NCI-H510A (cell line): ENCODE measurements at regions not wholly inside any gene's neighbourhood (a gene's known extent, or its start where the extent isn't known, plus 50 kb on each side); places are given as distances from the start of the nearest gene placed in this dataset.
"Not testable (repeated sequence)": the region's sequence is repeated elsewhere in the genome, so short reads cannot be mapped to it uniquely, and the experiment has no call there.

Source experiments
- DNase-seq: peaks from one replicate; lab custom pipeline; 2025; lab: John Stamatoyannopoulos, UW

DNA sequence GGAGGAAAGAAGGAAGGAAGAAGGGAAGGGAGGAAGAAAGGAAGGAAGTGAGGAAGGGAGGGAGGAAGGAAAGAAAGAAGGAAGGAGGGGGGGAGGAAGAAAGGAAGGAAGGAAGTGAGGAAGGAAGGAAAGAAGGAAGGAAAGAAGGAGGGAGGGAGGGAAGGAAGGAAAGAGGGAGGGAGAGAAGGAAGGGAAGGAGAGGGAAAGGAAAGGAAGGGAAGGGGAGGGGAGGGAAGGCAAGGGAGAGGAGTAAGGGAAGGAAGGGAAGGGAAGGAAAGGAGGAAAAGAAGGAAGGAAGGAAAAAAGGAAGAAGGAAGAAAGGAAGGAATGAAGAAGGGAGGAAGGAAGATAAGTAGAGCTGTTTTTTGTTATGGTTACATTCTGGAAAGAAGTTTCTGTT is 141.2 kb downstream of the LRRC3B start:
- no peak for DNase-seq

DNA sequence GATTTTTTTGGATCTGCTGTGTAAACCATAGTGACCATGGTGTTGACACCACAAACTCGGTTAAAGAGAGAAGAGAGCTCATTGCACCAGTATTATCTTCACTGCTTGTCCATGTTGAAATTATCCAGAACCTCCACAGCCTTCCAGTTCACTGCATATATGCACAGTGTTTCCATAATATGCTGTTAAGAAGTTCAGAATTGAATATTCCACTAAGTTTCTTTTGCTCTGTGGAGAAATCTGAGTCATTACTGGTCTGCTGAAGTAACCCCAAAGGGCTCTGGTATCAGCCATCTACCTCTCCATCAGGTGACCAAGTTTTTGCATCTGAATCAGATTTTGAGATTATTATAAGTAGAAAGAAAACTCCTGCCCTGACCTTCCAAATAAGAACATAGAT is 143.5 kb downstream of the LRRC3B start:
- DNase-seq, result no peak

DNA sequence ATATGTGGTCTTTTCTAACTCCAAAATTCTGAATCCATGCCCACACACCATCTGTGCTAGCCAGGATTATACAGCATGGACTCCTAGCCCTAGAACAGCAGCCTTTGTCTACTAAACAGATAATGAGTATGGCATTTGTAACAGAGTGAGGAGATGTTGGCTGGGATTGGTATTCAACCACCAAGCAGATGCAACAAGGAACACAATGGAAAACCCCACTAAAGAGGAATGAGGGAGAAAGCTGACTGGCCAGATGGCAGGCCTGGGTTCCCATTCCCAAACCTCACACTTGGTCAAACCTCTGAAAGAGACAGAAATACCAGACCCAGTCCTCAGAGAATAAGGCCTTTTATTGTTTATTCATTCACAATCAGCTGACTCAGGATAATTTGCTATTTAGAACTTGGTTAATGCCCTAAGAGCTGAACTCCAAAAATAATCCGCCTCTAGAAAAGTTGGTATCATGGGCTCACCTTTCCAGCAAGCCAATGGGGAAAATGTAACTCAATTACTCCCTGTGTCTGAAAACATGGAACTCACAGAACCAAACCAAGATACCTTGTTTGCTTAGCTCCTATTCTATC is 145.6 kb downstream of the LRRC3B start:
- no peak for DNase-seq

DNA sequence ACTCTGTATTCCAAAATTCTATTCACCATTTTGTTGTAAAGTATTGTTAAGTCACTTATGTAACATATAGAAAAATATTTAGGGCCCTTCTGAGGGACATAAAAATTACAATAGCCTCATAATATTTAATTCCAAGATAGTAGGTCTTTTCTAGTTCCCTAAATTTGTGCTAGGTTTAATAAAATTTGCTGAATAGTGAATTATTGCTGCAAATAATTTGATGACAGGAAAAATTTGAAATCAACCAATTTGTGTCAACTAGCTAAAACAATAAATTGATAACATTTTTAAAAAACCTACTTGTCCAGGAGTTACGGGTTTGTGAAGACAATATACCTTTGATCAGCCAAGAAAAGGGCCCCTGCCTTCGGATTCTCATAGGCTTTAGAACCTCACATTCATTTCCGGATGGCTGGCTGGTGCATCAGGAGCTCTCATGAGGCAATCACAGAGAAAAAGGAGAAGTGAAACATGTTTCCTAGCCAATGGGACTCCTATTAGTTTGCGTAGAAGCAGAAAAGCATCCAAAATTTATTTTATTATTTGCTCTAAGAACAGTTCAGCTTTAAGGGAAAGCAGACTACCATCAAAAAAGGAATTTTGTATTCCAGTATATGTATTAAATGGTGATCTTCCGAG is 177.2 kb downstream of the LRRC3B start:
- DNase-seq, result no peak

DNA sequence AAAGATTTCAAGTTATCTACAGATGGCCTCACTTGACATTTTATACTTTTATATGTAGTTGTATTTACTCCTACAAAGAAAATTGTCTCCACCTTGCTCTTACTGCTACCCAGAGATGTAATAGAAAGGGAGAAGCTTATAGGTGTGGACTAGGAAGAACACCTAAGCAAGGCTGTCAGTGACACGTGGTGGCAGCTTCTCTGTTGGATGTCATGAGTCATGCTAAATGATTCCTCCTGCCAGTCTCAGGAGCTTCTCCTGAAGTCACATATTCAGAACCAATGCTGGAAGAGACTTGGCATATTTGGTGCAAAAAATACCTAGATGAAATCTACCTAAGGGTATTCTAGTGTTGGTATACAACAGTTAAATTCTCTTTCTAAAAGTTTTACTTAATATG is 184.7 kb downstream of the LRRC3B start:
- no peak for DNase-seq

DNA sequence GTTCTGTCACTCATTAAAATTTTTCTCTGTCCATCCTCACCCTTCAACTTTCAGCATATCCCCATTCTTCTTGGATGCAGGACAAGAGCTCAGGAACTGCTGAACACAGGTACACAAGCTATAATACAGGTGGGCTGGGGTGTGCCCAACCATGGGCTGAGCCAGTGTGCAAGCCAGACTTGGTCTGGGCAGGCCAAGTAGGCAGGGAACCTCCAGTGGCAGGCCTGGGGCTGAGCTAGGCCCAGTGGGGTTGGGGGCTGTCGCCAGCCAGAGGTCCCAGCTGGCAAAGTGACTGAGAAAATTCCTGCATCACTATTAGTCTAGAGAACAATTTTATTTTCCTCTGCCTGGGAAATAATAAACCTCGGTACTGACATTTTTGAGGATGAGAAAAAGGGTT is 202.9 kb downstream of the LRRC3B start:
- DNase-seq, result no peak

DNA sequence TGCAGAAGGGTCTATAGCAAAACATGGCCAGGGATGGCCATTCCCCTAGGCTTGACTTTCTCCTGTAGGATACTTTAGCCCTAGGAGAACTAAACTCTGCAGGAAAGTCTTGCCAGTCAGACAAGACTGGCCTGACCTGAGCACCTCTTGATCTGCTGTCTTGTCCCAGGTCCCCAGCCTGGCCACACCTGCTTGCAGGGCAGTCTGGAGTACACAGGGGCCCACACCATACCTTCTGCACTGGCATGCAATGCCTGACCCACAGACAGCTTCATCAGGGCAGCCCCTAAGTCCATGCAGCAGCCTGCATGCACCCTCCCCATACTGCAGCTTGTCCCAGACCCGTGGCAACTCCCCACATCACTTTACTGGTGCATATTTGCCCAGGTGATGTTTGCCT is 204.6 kb downstream of the LRRC3B start:
- DNase-seq, result no peak

DNA sequence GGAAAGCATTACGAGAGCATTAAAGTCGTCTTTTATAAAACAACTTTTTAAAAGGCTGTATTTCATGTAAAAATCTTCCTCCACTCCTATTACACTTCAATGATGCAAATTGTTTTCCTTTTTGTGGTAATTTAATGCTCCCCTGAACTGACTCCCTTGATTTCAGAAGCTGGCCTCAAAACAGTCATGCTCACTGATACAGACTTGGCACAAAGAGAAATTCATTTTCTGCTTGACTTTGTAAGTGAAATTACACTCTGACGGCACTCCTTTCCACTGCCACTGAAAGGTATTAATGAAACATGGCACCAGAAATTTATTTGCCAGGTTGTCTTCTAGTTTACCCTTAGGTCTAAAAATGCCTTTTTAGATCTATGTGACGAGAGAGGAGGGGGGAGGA is 215.5 kb downstream of the LRRC3B start:
- no peak for DNase-seq

DNA sequence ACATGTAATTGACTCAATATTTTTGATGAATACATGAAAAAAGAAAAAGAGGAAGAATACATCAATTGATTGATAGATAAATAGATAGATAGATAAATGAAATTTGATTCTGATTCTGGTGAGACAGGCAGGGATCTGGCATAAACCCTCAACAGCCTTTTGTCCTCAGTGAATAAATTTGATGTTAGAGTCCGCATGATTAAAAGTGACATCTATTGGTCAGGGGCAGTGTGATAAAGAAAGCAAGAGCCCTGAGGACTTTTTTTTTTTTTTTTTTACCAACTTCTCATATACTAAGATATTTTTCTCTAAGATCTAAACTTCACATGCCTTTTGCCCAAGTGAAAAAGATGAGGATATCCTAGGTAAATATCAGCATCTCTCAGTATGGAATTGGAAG is 216.4 kb downstream of the LRRC3B start:
- no peak for DNase-seq

DNA sequence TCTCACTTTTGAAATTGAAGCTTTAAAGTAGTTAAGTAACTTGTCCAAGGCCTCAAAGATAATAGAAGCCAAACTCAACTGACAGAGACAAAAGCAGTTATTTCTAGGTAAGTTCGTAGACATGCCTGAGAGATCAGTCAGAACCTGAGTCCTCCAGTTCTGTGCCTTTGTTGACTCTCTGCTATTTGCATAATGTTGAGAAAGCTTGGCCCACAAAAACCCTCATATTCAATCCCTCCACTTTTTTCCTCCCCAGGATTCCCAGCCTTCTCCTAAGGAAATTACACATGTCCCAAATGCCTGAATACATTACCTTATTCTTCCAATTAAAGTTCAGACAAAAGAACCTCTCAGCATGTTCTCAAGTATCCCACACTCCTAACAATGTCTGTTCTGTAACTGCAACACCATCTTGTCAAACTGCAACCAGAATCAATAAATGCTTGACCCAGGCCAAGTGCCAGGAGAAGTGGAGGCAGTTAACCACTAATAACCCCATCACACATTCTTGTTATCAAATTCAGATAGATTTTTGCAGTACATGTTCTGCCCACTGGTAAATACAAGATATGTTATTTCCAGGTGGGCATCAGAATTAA is 217.8 kb downstream of the LRRC3B start:
- DNase-seq, result no peak

DNA sequence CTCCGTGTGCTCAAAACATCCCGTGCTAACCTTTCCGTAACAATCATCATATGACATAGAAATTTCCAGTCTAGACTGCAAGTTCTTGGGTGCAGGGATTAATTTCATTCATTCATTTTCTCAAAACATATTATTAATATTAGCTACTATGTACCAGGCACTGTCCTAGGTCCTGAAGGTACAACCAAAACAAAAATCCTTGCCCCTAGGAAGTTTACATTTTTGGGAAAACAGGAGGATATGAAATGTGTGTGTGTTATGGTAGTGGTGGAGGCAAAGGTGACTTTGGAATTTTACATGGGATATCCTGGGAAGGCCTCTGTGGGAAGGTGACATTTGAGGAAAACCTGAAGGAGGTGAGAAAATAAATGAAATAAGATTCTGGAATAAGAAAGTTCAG is 222.6 kb downstream of the LRRC3B start:
- no peak for DNase-seq

DNA sequence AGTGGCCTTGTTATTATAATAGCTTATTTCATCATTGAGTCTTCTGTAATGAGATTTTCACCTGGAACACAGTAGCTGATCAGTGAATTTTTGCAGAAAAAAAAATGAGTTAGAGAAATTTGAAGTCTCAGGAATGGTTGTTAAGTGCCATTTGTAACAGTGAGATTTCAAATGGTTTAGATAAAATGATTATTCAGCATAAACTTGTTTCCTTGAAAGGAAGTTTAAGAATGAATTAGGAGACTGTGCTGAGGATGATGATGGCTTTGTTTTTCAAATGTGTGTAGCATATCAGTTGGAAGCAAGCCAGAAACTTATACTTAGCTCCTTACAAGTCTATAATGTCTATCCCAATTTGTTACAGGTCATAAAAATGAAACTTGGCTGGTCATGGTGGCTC is 225.1 kb downstream of the LRRC3B start:
- no peak for DNase-seq

DNA sequence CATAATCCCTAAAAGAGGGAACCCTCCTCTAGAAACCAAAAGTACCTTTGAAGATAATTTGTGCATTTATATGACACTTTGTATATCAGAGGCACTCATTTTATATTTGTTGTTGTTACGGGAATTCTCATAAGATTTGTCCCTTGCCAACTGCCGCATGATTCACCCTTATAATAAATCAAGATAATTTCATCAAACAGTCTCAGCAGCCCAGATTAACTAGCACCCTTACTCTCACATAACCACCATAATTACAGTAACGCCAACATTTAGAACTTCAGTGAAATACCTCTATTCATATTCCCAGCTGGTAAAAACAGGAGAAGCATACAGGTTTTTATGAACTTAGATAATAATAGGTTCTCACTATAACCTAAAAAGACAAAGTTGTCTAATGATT is 271.9 kb downstream of the LRRC3B start:
- DNase-seq, result no peak

DNA sequence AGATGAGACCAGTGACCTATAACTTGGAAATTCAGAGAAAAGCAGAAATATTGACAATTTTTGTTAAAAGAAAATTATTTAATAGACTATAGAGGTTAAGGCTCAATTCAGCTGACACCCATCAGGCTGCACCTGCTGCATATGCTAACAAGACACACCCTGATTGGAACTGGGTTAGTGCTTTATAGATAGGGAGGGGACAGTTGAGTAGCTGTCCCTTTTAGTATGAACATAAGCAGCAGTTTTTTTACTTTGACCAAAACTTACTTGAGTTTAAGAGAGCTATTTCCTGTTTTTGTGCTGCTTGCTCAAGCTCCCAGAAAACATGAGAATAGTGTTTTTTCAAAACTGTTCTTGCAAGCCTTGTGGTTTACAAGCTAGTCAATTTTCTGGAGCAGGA is 292.6 kb downstream of the LRRC3B start:
- no peak for DNase-seq

DNA sequence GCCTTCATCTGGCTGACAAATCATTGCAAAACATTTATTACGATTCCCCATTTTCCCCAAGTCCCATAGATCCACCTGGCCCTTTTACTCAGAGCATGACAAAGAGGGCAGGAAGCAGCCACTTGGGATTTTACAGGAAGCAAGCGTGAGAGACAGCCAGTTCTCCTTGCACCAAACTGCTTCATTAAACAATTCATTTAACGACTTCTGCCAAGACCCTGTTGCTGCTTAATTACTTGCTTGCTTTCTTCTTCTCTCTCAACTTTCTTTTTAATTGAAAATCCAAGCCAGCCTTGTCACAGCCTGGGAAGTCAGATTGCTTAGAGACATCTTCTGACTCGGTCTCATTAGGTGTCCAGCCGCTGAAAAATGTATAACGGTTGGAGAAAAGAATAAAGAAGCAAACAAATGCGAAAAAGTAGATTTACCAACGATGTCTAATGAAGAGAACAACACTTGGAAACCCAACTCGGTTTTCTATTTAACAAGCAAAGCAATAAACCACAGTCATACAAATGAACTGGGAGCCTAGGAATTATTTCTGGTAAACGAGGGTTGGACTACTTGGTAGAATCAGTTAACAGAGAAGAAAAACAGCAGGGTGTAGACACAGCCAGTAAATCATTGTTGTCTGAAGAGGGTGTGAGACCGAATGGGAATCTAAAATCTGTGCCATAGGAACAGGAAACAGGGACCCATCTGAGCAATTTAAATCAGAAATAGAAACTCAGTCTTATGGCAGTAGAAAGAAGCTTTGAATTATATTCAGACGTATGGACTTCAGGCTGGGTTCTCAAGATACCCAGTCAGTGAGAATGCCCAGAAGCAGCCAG is 298.3 kb downstream of the LRRC3B start:
- DNase-seq, result peak; percentile 3

DNA sequence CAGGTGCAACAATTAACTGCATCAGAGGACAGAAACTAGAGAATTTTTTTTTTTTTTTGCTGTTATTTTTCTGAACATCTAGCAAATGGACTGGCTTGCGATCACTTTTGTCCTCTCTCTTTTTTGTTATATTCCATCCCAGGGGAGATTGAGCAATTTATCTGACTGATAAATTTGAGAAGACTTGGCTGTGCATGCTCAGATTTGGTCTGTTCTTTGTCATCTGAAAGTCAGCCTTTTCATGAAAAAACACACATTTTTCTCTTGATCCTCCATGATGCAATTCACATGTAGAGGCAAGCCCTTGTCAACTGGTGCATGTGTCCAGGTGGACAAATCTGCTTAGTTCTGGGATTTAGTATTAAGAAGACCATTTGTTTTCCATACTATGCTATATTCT is 309.3 kb downstream of the LRRC3B start:
- no peak for DNase-seq

DNA sequence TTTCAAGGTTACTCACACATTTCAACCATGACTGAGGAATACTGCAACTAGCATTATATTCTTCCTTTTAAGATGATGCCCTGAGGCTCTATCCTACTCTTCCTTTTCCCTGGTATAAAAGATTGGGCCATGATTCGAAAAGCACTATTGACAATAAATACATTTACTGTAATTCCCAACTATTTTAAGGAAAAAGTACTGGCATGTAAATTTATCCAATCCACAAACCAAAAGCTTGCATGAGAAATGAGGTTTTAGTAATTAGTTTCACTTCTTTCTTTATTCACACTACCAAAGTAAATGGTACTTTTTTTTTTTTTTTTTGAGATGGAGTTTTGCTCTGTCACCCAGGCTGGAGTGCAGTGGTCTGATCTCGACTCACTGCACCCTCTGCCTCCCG is 310.2 kb downstream of the LRRC3B start:
- no peak for DNase-seq

DNA sequence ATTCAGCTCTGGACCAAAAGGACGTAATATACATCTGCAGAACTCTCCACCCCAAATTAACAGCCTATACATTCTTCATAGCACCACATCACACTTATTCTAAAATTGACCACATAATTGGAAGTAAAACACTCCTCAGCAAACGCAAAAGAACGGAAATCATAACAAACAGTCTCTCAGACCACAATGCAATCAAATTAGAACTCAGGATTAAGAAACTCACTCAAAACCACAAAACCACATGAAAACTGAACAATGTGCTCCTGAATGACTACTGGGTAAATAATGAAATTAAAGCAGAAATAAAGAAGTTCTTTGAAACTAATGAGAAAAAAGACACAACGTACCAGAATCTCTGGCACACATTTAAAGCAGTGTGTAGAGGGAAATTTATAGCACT is 322.9 kb downstream of the LRRC3B start:
- not testable (repeated sequence) for DNase-seq

DNA sequence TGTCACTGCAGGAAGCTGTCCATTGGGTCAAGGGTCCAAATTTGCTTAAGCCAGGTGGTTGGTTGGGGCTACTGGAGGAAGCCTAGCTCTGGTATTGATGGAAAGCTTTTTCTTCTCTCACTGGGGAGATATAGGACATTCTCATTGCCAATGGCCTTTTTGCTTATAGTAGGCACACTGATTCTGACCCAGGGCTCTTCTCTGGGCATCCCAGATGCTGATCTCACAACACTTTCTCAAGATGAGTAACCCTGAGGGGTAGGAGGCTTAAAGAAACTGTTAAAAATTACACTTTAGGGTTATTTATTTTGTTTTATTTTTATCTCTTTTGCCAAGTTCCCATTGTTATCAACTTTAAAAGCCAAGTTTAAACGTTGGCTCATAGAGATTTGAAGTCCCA is 337.8 kb downstream of the LRRC3B start:
- DNase-seq, result no peak

DNA sequence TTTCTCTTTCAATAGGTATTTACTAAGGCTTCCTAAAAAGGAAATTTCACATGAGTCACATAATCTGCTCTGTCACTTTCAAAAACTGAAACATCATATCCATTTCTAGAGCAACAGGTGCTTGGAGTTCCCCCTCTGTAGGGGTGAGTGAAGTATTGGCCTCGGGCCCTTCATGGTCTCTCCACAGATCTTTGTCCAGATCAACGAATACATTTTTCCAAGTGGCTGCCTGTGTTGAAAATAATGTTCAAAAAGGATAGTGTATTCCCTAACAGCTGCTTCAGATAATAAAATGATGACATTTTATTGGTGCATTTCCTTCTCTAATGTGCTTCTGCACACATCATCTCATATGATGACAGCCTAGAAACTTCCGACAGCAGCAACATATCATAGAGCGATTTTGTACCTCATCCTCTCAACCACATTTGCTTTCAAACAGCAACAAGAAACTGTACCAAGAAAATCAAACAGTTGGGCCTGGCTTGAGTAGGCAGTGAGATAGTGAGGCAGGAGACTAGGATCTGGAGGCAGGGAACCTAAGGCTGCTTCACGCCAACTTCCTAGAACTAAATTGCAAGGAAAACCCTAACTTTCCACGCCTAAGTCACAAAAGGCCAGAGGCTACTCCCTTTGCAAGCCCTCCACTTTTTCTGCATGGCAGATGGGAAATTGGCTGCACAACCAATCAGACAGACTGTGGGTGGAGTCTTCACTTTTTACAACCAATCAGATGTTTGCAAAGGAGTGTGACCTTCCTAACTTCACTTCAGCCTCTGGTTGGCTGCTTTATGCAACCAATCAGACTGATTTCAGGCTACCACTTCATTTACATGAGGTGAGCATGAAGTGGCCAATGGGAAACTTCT is 340.2 kb downstream of the LRRC3B start:
- DNase-seq, result no peak

DNA sequence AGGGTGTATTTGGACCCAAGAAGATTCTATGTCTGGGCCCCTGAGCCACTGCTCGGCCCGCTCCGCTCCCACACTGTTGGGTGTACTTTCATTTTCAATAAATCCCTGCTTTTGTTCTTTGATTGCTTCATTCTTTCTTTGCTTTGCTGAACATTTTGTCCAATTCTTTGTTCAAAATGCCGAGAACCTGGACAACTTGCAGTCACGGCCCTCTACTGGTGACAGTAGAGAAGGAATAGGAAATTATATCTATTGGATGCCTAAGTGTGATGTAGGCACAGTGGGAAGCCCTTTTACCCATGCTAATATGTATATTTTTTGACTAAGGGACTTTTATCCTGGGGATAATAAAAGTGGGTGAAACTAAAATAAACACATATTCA is 340.8 kb downstream of the LRRC3B start:
- no peak for DNase-seq

DNA sequence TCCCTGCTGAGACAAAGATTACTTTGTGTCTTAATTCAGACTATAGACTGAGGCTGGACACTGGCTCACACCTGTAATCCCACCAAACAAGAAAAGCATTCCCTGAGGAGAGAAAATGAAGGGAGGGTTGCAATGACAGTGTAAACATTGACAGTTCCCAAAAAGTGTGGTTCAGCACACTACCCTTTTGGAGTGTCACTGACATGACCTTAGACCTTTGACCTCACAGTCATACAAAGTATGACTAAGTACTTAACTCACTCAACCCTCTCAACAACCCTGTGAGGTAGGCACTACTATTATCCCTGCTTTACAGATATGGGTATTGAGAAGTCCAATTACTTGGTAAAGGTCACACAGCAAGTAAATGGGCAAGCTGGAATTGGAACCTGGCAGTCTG is 341.7 kb downstream of the LRRC3B start:
- DNase-seq, result no peak
